Trophoblast cell (in vitro differentiated cells and primary cell): ENCODE measurements at regions not wholly inside any gene's neighbourhood (a gene's known extent, or its start where the extent isn't known, plus 50 kb on each side); places are given as distances from the start of the nearest gene placed in this dataset.

ENCODE experiments used
- DNase-seq, 2 donors: peaks; one replicate each; pipeline ENCODE4 v3.0.0-alpha.2; 2016
- H2AFZ ChIP-seq: 2 replicates; pipeline ENCODE4 v1.6.1; 2013; ENCODE audit warnings: low read length, moderate library complexity, mild to moderate bottlenecking; ENCODE audit not compliant: insufficient read depth, poor library complexity
- H2AK5ac ChIP-seq: 2 replicates; pipeline ENCODE4 v1.6.1; 2013; ENCODE audit warnings: mild to moderate bottlenecking, low read length
- H2BK120ac ChIP-seq: 2 replicates; pipeline ENCODE4 v1.6.1; 2013; ENCODE audit warnings: low read length, mild to moderate bottlenecking, moderate library complexity; ENCODE audit not compliant: insufficient read depth, poor library complexity
- H2BK12ac ChIP-seq: 2 replicates; pipeline ENCODE4 v1.6.1; 2013; ENCODE audit warnings: mild to moderate bottlenecking, low read length, moderate library complexity
- H2BK5ac ChIP-seq: 2 replicates; pipeline ENCODE4 v1.6.1; 2013; ENCODE audit warnings: low read length, low read depth, moderate library complexity, mild to moderate bottlenecking; ENCODE audit not compliant: poor library complexity
- H3K14ac ChIP-seq: 2 replicates; pipeline ENCODE4 v1.6.1; 2013; ENCODE audit warnings: mild to moderate bottlenecking, low read length
- H3K18ac ChIP-seq: 2 replicates; pipeline ENCODE4 v1.6.1; 2013; ENCODE audit warnings: mild to moderate bottlenecking, low read length
- H3K23ac ChIP-seq: 2 replicates; pipeline ENCODE4 v1.6.1; 2013; ENCODE audit warnings: low read length
- H3K27ac ChIP-seq: 2 replicates; pipeline ENCODE4 v1.5.1; 2013; ENCODE audit warnings: low read depth, mild to moderate bottlenecking, inconsistent platforms, low read length, moderate library complexity
- H3K27me3 ChIP-seq: 2 replicates; pipeline ENCODE4 v1.6.1; 2013; ENCODE audit warnings: inconsistent platforms, mild to moderate bottlenecking, low read length, moderate library complexity; ENCODE audit not compliant: insufficient read depth
- H3K36me3 ChIP-seq, 2 experiments: 1 replicate in 1 of 2; 2 replicates in 1 of 2; pipeline ENCODE4 v1.6.1; 2013; ENCODE audit warnings: low read length in 2 of 2, mild to moderate bottlenecking in 2 of 2, moderate library complexity in 1 of 2; ENCODE audit not compliant: insufficient read depth in 2 of 2, control insufficient read depth in 1 of 2
- H3K4ac ChIP-seq: 2 replicates; pipeline ENCODE4 v1.6.1; 2013; ENCODE audit warnings: low read depth, mild to moderate bottlenecking, low read length, moderate library complexity
- H3K4me1 ChIP-seq, 2 experiments: 1 replicate in 1 of 2; 2 replicates in 1 of 2; pipeline ENCODE4 v1.6.1; 2013; ENCODE audit warnings: low read length in 2 of 2, mild to moderate bottlenecking in 2 of 2, moderate library complexity in 1 of 2; ENCODE audit not compliant: insufficient read depth in 2 of 2, control insufficient read depth in 1 of 2
- H3K4me2 ChIP-seq: 2 replicates; pipeline ENCODE4 v1.6.1; 2013; ENCODE audit warnings: inconsistent platforms, mild to moderate bottlenecking, low read length, moderate library complexity
- H3K4me3 ChIP-seq: 2 replicates; pipeline ENCODE4 v1.5.1; 2013; ENCODE audit warnings: mild to moderate bottlenecking, low read depth, low read length, inconsistent platforms
- H3K79me1 ChIP-seq: one replicate; pipeline ENCODE4 v1.6.1; 2013; ENCODE audit warnings: low read length
- H3K79me2 ChIP-seq: 2 replicates; pipeline ENCODE4 v1.6.1; 2013; ENCODE audit warnings: low read length, mild to moderate bottlenecking; ENCODE audit not compliant: control insufficient read depth, insufficient read depth, poor library complexity
- H3K9ac ChIP-seq: 2 replicates; pipeline ENCODE4 v1.6.1; 2013; ENCODE audit warnings: mild to moderate bottlenecking, low read length
- H3K9me3 ChIP-seq: 2 replicates; pipeline ENCODE4 v1.6.1; 2013; ENCODE audit warnings: low read depth, mild to moderate bottlenecking, control low read depth, inconsistent platforms, low read length; ENCODE audit not compliant: insufficient read depth
- H4K12ac ChIP-seq: 2 replicates; pipeline ENCODE4 v1.6.1; 2013; ENCODE audit warnings: low read depth, mild to moderate bottlenecking, low read length, moderate library complexity
- H4K8ac ChIP-seq: 2 replicates; pipeline ENCODE4 v1.6.1; 2013; ENCODE audit warnings: low read depth, mild to moderate bottlenecking, low read length, moderate library complexity
- H4K91ac ChIP-seq: one replicate; pipeline ENCODE4 v1.6.1; 2013; ENCODE audit warnings: low read depth, mild to moderate bottlenecking, low read length, moderate library complexity
- WGBS: extraction: QIAGEN DNeasy Blood & Tissue Kit; methylation state at CpG from one replicate; pipeline ENCODE4 v1.1.7; 2013; ENCODE audit warnings: missing lambda C conversion rate; ENCODE audit not compliant: insufficient read length, insufficient coverage; ENCODE audit errors: extremely low coverage; 5-methylcytosine and 5-hydroxymethylcytosine counted together

GRCh38 chr6:152846825-152847224, 96.2 kb downstream of the VIP start:
- Histone ChIP-seq H2BK12ac (no peak overlapping the region), H3K4ac (no peak overlapping the region), H4K8ac (no peak overlapping the region), H4K12ac (no peak overlapping the region), H3K36me3 (no peaks in the 10 kb centered on the region), H3K18ac (no peak overlapping the region), H2BK120ac (no peak overlapping the region), H3K4me2 (no peak overlapping the region), H3K9ac (no peak overlapping the region), H3K79me2 (no peaks in the 10 kb centered on the region), H3K27ac (no peak overlapping the region), H3K23ac (no peak overlapping the region), H3K9me3 (peaks cover 4% of the 10 kb centered on the region), H3K4me1 (no peaks in the 10 kb centered on the region), H3K79me1 (no peaks in the 10 kb centered on the region), H2BK5ac (no peak overlapping the region), H4K91ac (no peak overlapping the region), H2AK5ac (no peak overlapping the region), H3K14ac (no peak overlapping the region), H2AFZ (no peak overlapping the region), H3K27me3 (no peaks in the 10 kb centered on the region), H3K4me3 (no peak overlapping the region)
- DNase-seq, result no peak
- WGBS, result no CpG with 5 or more reads among the region's 5 CpGs

DNA sequence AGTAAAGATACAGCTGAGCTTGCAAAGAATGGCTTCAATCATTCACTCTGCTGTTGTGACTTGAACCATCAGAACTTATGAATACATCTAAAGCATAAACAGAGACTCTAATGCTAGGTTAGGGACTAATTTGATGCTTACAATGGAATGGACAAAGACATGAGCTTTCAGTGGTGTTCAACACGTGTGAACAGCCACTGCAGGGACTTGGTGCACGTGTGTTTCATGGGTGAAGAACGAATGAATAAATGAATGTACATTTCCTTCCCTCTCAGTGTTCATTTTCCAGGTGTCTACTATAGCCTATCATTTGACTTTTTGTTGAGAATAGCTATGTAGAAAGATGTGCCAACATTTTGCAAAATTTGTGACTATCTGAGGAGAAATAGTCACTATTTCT, 98.3 kb downstream of the VIP start:
- no peak overlapping the region for H2BK12ac ChIP-seq
- no peak overlapping the region for H3K27ac ChIP-seq
- no peak for DNase-seq
- H2AK5ac ChIP-seq, result no peak overlapping the region
- H3K27me3 ChIP-seq, result no peaks in the 10 kb centered on the region
- no peak overlapping the region for H4K12ac ChIP-seq
- H2AFZ ChIP-seq, result no peak overlapping the region
- no peak overlapping the region for H2BK120ac ChIP-seq
- no peak overlapping the region for H2BK5ac ChIP-seq
- H3K14ac ChIP-seq, result no peak overlapping the region
- H3K18ac ChIP-seq, result no peak overlapping the region
- no peak overlapping the region for H4K91ac ChIP-seq
- H4K8ac ChIP-seq, result no peak overlapping the region
- no peaks in the 10 kb centered on the region for H3K36me3 ChIP-seq
- peaks cover 4% of the 10 kb centered on the region for H3K9me3 ChIP-seq
- no CpG with 5 or more reads among the region's 3 CpGs for WGBS
- no peak overlapping the region for H3K4ac ChIP-seq
- no peak overlapping the region for H3K4me2 ChIP-seq
- H3K9ac ChIP-seq, result no peak overlapping the region
- no peak overlapping the region for H3K4me3 ChIP-seq
- no peaks in the 10 kb centered on the region for H3K4me1 ChIP-seq
- H3K79me2 ChIP-seq, result no peaks in the 10 kb centered on the region
- H3K23ac ChIP-seq, result no peak overlapping the region
- no peaks in the 10 kb centered on the region for H3K79me1 ChIP-seq

GRCh38 chr6:152854086-152854795, 103.6 kb downstream of the VIP start:
- Histone ChIP-seq H3K4me3 (no peak overlapping the region), H3K4ac (no peak overlapping the region), H3K14ac (no peak overlapping the region), H2BK12ac (no peak overlapping the region), H4K8ac (no peak overlapping the region), H3K27me3 (no peaks in the 10 kb centered on the region), H3K18ac (no peak overlapping the region), H2BK5ac (no peak overlapping the region), H3K23ac (no peak overlapping the region), H4K91ac (no peak overlapping the region), H2AFZ (no peak overlapping the region), H3K4me2 (no peak overlapping the region), H3K36me3 (no peaks in the 10 kb centered on the region), H2AK5ac (no peak overlapping the region), H4K12ac (no peak overlapping the region), H3K4me1 (no peaks in the 10 kb centered on the region), H2BK120ac (no peak overlapping the region), H3K27ac (no peak overlapping the region), H3K79me1 (no peaks in the 10 kb centered on the region), H3K9me3 (no peaks in the 10 kb centered on the region), H3K9ac (no peak overlapping the region), H3K79me2 (no peaks in the 10 kb centered on the region)
- no peak for DNase-seq
- WGBS, result no CpG with 5 or more reads among the region's 3 CpGs

DNA sequence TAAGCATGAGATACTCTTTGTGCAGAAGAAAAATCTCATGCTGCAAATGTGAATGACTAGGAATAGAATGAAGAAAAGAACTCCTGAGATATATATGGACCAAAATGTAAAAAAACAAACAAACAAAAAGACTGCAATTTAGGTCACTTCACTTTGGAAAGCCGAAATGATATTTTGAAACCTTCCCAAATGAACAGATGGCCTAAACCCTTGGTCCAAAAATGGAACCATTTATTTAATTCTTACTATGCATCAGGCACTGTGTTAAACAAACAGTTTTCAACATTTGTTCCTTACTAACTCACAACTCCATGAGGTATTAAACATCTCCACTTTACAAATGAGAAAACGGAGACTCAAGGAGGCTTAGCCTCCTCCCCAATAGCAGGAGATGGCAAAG, 107.5 kb downstream of the VIP start:
- H3K4ac ChIP-seq, result no peak overlapping the region
- H3K79me2 ChIP-seq, result no peaks in the 10 kb centered on the region
- H3K36me3 ChIP-seq, result no peaks in the 10 kb centered on the region
- no peak for DNase-seq
- H3K27ac ChIP-seq, result no peak overlapping the region
- H3K4me2 ChIP-seq, result no peak overlapping the region
- no peaks in the 10 kb centered on the region for H3K27me3 ChIP-seq
- H3K4me1 ChIP-seq, result no peaks in the 10 kb centered on the region
- H3K79me1 ChIP-seq, result no peaks in the 10 kb centered on the region
- no peak overlapping the region for H2AFZ ChIP-seq
- no peak overlapping the region for H2BK5ac ChIP-seq
- no peak overlapping the region for H3K18ac ChIP-seq
- H3K9ac ChIP-seq, result no peak overlapping the region
- no peak overlapping the region for H2AK5ac ChIP-seq
- no peak overlapping the region for H3K14ac ChIP-seq
- WGBS, result no CpG with 5 or more reads among the region's 2 CpGs
- no peak overlapping the region for H2BK120ac ChIP-seq
- H4K91ac ChIP-seq, result no peak overlapping the region
- H4K12ac ChIP-seq, result no peak overlapping the region
- no peak overlapping the region for H4K8ac ChIP-seq
- H3K9me3 ChIP-seq, result no peaks in the 10 kb centered on the region
- no peak overlapping the region for H3K23ac ChIP-seq
- H2BK12ac ChIP-seq, result no peak overlapping the region
- no peak overlapping the region for H3K4me3 ChIP-seq
